ENCODE measurements at regions not wholly inside any gene's neighbourhood (a gene's known extent, or its start where the extent isn't known, plus 50 kb on each side); places are given as distances from the start of the nearest gene placed in this dataset.

- TF ChIP-seq CTCF (IDR thresholded peaks at IDR 0.05) = no peak
- ATAC-seq (no peak), FAIRE-seq (no peak), DNase-seq (no peak)
- Histone ChIP-seq H3K27me3 (no peaks in the 10 kb centered on the region), H3K27ac (no peak overlapping the region), H3K4me1 (no peaks in the 10 kb centered on the region), H3K9me3 (no peaks in the 10 kb centered on the region), H3K36me3 (no peaks in the 10 kb centered on the region), H3K4me3 (no peak overlapping the region)
- intact Hi-C loops (cut with DNase I) = no loop called here
- WGBS, 2 donors = 60 to 65% methylated on average over 6 of the region's 6 CpGs
These were observed 202.7 kb downstream of the CLIC5 start for GRCh38 chr6:45812922-45813321.

GRCh38 chr6:45808917-45809316, 206.7 kb downstream of the CLIC5 start:
- no peak for ATAC-seq
- no peaks in the 10 kb centered on the region for H3K9me3 ChIP-seq
- WGBS, 2 donors = 36 to 42% methylated on average over 1 of the region's 1 CpG
- DNase-seq = no peak
- FAIRE-seq = no peak
- H3K27me3 ChIP-seq = no peaks in the 10 kb centered on the region
- H3K4me1 ChIP-seq = no peaks in the 10 kb centered on the region
- intact Hi-C loops (cut with DNase I) = no loop called here
- no peaks in the 10 kb centered on the region for H3K36me3 ChIP-seq
- H3K4me3 ChIP-seq = no peak overlapping the region
- no peak overlapping the region for H3K27ac ChIP-seq
- TF ChIP-seq CTCF (IDR thresholded peaks at IDR 0.05) = no peak

GRCh38 chr6:45808042-45808645, 207.5 kb downstream of the CLIC5 start:
- Histone ChIP-seq H3K36me3 (no peaks in the 10 kb centered on the region), H3K27me3 (no peaks in the 10 kb centered on the region), H3K27ac (no peak overlapping the region), H3K9me3 (no peaks in the 10 kb centered on the region), H3K4me3 (no peak overlapping the region), H3K4me1 (no peaks in the 10 kb centered on the region)
- no peak for FAIRE-seq
- no peak for DNase-seq
- no peak for TF ChIP-seq CTCF (IDR thresholded peaks at IDR 0.05)
- intact Hi-C loops (cut with DNase I) = no loop called here
- ATAC-seq = no peak
- 64 to 72% methylated on average over 7 of the region's 7 CpGs for WGBS, 2 donors

GRCh38 chr6:45807311-45808041, 208.2 kb downstream of the CLIC5 start:
- 64 to 79% methylated on average over 4 of the region's 4 CpGs for WGBS, 2 donors
- Histone ChIP-seq H3K27ac (no peak overlapping the region), H3K9me3 (no peaks in the 10 kb centered on the region), H3K4me1 (no peaks in the 10 kb centered on the region), H3K4me3 (no peak overlapping the region), H3K36me3 (no peaks in the 10 kb centered on the region), H3K27me3 (no peaks in the 10 kb centered on the region)
- no peak for FAIRE-seq
- ATAC-seq = no peak
- no peak for TF ChIP-seq CTCF (IDR thresholded peaks at IDR 0.05)
- intact Hi-C loops (cut with DNase I) = no loop called here
- no peak for DNase-seq

GRCh38 chr6:45806172-45806571, 209.5 kb downstream of the CLIC5 start:
- no peak overlapping the region for H3K4me3 ChIP-seq
- H3K4me1 ChIP-seq = no peaks in the 10 kb centered on the region
- no peaks in the 10 kb centered on the region for H3K36me3 ChIP-seq
- H3K9me3 ChIP-seq = no peaks in the 10 kb centered on the region
- no peak for ATAC-seq
- no peak for FAIRE-seq
- intact Hi-C loops (cut with DNase I) = no loop called here
- H3K27me3 ChIP-seq = no peaks in the 10 kb centered on the region
- no peak for DNase-seq
- no peak for TF ChIP-seq CTCF (IDR thresholded peaks at IDR 0.05)
- WGBS, 2 donors = 40 to 48% methylated on average over 1 of the region's 1 CpG
- H3K27ac ChIP-seq = no peak overlapping the region

Measured in pancreas (tissue), 10 donors.